ENCODE measurements at regions not wholly inside any gene's neighbourhood (a gene's known extent, or its start where the extent isn't known, plus 50 kb on each side); places are given as distances from the start of the nearest gene placed in this dataset.

DNA sequence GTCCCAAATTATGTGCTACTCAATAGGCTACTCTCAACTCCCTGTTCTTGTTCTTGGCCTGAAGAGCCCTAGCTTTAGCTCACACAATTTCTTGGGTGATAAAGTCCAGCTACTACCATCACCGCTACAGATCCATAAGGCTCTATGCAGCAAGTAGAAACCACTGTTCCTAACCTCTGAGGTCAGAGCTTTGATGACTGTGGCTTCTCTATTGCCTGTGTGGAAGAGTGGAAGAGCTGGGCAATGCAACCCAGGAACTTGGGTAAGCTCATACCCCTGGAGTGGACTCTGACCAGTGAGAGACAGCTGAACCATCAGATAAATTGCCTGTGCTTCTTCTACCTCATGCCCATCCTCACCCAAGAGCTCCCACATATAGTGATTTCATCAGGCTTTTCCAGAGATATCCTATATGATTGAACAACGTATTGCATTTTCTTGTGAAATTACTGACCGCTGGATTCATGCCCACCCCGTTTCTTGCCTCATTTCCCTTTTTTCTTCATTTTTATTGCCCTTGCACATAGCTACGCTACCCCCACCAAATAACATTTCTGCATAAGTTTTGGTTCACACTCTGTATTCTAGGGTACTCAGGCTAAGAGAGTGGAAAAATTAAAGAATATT, 172.3 kb upstream of the MBNL1 start:
- Histone ChIP-seq H2BK20ac (ENCODE audit: low read depth, low read length, poor library complexity, severe bottlenecking) (no peak overlapping the region), H4K5ac (ENCODE audit: insufficient read length, low read depth, low read length) (no peak overlapping the region), H3K18ac (ENCODE audit: insufficient read length, low read depth, low read length) (no peak overlapping the region), H2BK5ac (ENCODE audit: insufficient read length, low read length) (no peak overlapping the region), H2AFZ (ENCODE audit: low read length) (no peak overlapping the region), H3K4me2 (ENCODE audit: insufficient read depth, insufficient read length, low read length) (no peak overlapping the region), H3K27ac (ENCODE audit: insufficient read length, low read depth, low read length) (no peak overlapping the region), H2BK120ac (ENCODE audit: low read depth, low read length, poor library complexity, severe bottlenecking) (no peak overlapping the region), H4K8ac (replicated peaks; ENCODE audit: insufficient read length, low read depth, low read length) (no peak overlapping the region), H3K23ac (ENCODE audit: insufficient read length, low read depth, low read length) (no peak overlapping the region), H3K79me2 (ENCODE audit: insufficient read depth, low read length) (no peaks in the 10 kb centered on the region), H3K27me3 (ENCODE audit: insufficient read depth, low read length) (no peaks in the 10 kb centered on the region), H2BK12ac (ENCODE audit: insufficient read length, low read depth, low read length) (no peak overlapping the region), H3K14ac (ENCODE audit: insufficient read depth, low read length) (no peak overlapping the region), H3K9me3 (ENCODE audit: control insufficient read depth, low read depth, low read length) (no peaks in the 10 kb centered on the region), H3K4ac (ENCODE audit: low read depth, low read length) (no peak overlapping the region), H3K56ac (ENCODE audit: insufficient read length, low read depth, low read length) (no peak overlapping the region), H3K9ac (ENCODE audit: extremely low read depth, insufficient read length, low read length) (no peak overlapping the region), H2AK5ac (ENCODE audit: insufficient read length, low read length) (no peak overlapping the region), H4K20me1 (ENCODE audit: control insufficient read depth, insufficient read depth, insufficient read length) (no peaks in the 10 kb centered on the region), H4K91ac (ENCODE audit: insufficient read length, low read depth, low read length) (no peak overlapping the region), H3K23me2 (ENCODE audit: insufficient read length, low read depth, low read length, poor library complexity, severe bottlenecking) (no peaks in the 10 kb centered on the region), H3T11ph (ENCODE audit: low read length) (no peak overlapping the region), H2BK15ac (ENCODE audit: low read depth, low read length) (no peak overlapping the region), H3K4me1 (ENCODE audit: insufficient read depth, low read length) (no peaks in the 10 kb centered on the region), H3K79me1 (ENCODE audit: insufficient read depth, low read depth, low read length, poor library complexity, severe bottlenecking) (no peaks in the 10 kb centered on the region)
- no peaks in the 10 kb centered on the region for H3K27me3 Mint-ChIP-seq (ENCODE audit: low read depth)
- no peaks in the 10 kb centered on the region for H3K9me3 Mint-ChIP-seq
- TF ChIP-seq CTCF (conservative IDR thresholded peaks at IDR 0.05): no peak
- H3K27ac Mint-ChIP-seq: peak overlapping the region in 1 of 3 experiments; percentile 22; a peak in 1 of 7 replicates
- no CpG with 5 or more reads among the region's 5 CpGs for WGBS (ENCODE audit: extremely low coverage, insufficient read length, low lambda C conversion rate)
- H3K4me3 Mint-ChIP-seq: no peak overlapping the region
- no peak for DNase-seq
- H3K36me3 Mint-ChIP-seq (ENCODE audit: insufficient read depth in 1 of 3, low read depth in 3 of 3): no peaks in the 10 kb centered on the region
- H3K4me1 Mint-ChIP-seq: 0 out of 4 replicates have a peak, but pooled peaks cover 0 to 3% of the 10 kb centered on the region in 2 experiments

Measured in H9 (cell line).